ENCODE measurements at regions not wholly inside any gene's neighbourhood (a gene's known extent, or its start where the extent isn't known, plus 50 kb on each side); places are given as distances from the start of the nearest gene placed in this dataset.
A peak's percentile ranks its signal among the peaks of the same experiment; 100 is the strongest.

DNA sequence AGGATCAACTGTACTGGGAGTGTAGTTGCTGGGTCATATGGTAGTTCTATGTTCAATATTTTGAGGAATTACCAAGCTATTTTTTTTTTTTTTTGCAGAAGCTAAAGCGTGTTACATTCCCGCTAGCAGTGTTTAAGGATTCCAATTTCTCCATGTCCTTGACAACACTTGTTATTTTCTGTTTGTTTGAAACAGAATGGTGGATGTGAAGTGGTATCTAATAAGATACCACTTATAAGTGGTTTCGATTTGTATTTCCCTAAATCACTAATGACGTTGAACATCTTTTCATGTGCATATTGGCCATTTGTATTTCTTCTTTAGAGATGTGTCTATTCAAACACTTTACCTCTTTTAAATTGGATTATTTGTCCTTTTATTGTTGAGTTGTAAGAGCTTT lies 112.2 kb downstream of the DISP1 start:
- DNase-seq (ENCODE audit: low spot score), result no peak
- Histone ChIP-seq H3K36me3 (no peaks in the 10 kb centered on the region), H3K27ac (no peak overlapping the region), H3K27me3 (no peaks in the 10 kb centered on the region), H3K4me1 (peaks cover 0 to 42% of the 10 kb centered on the region in 2 donors), H3K4me3 (no peak overlapping the region), H3K9me3 (no peaks in the 10 kb centered on the region)
- no peak for TF ChIP-seq CTCF (IDR thresholded peaks at IDR 0.05)

DNA sequence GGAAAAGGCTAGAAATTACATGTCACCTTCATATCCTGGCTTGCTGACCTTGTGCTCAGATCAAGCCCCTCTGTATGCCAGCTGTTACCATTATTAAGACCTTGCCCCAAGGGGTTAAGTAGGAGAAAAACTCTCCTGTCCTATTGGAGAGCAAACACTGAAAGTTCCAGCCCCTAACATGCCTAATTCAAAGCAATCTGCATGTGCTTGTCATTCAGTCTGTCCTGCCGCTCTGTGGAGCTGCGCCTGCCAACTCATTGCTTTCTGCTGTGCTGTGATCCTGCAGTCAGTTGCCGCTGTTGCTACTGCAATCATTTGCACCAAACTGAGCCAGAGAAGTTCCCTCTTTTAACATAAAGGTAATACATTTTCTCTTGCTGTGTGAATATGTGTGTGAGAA lies 113.4 kb downstream of the DISP1 start:
- H3K27ac ChIP-seq, result peak overlapping the region in 1 of 2 donors; percentile 17
- no peaks in the 10 kb centered on the region for H3K9me3 ChIP-seq
- DNase-seq (ENCODE audit: low spot score), result peak; percentile 66
- TF ChIP-seq CTCF (IDR thresholded peaks at IDR 0.05), result peak in 1 of 2 donors; percentile 47
- H3K27me3 ChIP-seq, result no peaks in the 10 kb centered on the region
- peak overlapping the region; percentile 24 to 36 for H3K4me3 ChIP-seq
- H3K4me1 ChIP-seq, result peaks cover 0 to 42% of the 10 kb centered on the region in 2 donors
- no peaks in the 10 kb centered on the region for H3K36me3 ChIP-seq

- Histone ChIP-seq H3K4me1 (peaks cover 0 to 27% of the 10 kb centered on the region in 2 donors), H3K4me3 (no peak overlapping the region), H3K27me3 (no peaks in the 10 kb centered on the region), H3K27ac (no peak overlapping the region), H3K9me3 (no peaks in the 10 kb centered on the region), H3K36me3 (no peaks in the 10 kb centered on the region)
- DNase-seq (ENCODE audit: low spot score), result no peak
- TF ChIP-seq CTCF (IDR thresholded peaks at IDR 0.05), result no peak
Measured at GRCh38 chr1:222930070-222930469, 115.2 kb downstream of the DISP1 start.

- no peaks in the 10 kb centered on the region for H3K9me3 ChIP-seq
- no peak for DNase-seq (ENCODE audit: low spot score)
- no peak for TF ChIP-seq CTCF (IDR thresholded peaks at IDR 0.05)
- H3K36me3 ChIP-seq, result no peaks in the 10 kb centered on the region
- H3K27ac ChIP-seq, result no peak overlapping the region
- peaks cover 0 to 27% of the 10 kb centered on the region in 2 donors for H3K4me1 ChIP-seq
- H3K4me3 ChIP-seq, result no peak overlapping the region
- H3K27me3 ChIP-seq, result no peaks in the 10 kb centered on the region
Measured at GRCh38 chr1:222931023-222931422, 116.2 kb downstream of the DISP1 start.

DNA sequence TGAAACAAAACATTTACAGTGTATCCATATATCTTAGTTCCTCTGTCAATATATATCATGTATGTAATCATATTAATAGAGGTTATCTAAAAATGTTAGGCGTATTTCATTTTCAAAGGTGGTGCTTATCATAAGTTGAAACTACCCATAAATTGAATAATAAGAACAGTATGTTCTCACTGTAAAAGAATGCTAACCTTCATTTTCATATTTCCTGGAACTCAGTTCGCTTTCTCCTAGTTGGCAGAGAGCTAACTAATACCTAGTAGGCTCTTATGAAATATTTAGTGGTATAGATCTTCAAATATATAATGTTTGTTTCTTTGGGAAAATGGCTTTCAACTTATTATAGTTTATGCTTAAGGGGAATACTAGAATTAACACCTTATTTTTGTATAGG lies 118.4 kb downstream of the DISP1 start:
- Histone ChIP-seq H3K9me3 (no peaks in the 10 kb centered on the region), H3K27ac (no peak overlapping the region), H3K27me3 (no peaks in the 10 kb centered on the region), H3K4me1 (peaks cover 0 to 19% of the 10 kb centered on the region in 2 donors), H3K36me3 (no peaks in the 10 kb centered on the region), H3K4me3 (no peak overlapping the region)
- no peak for TF ChIP-seq CTCF (IDR thresholded peaks at IDR 0.05)
- DNase-seq (ENCODE audit: low spot score), result no peak

DNA sequence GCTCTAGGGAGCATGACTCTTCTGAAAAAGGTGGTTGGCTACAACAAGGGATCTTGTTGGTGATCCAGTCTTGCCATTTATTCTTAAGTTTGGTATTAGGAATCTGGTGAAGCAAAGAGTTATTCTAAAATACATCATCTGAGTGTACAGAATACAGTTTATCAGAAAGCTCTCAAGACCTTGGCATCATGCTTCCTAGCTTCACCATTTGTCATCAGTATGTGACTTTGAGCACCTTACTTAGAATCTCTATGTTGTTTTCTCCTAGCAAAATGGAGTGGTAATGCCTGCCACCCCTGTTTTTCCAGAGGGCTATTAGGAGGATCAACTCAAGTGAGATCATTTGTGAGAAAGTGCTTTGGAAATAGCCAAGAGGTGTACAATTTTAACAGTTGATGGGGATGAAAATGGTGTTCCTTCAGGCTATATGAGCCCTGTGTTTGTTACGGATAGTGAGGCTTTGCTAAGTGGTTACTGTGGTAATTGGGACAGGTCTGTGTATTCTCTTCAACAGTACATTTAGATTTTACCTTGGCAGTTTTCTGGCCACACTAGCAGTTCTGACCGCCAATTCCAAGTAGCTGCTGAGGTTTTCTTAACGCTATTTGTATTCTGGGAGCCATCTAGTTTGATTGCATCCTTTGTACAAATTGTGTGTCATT lies 120.5 kb downstream of the DISP1 start:
- no peaks in the 10 kb centered on the region for H3K9me3 ChIP-seq
- H3K4me3 ChIP-seq, result no peak overlapping the region
- peaks cover 0 to 11% of the 10 kb centered on the region in 2 donors for H3K4me1 ChIP-seq
- TF ChIP-seq CTCF (IDR thresholded peaks at IDR 0.05), result no peak
- no peak overlapping the region for H3K27ac ChIP-seq
- DNase-seq (ENCODE audit: low spot score), result no peak
- H3K27me3 ChIP-seq, result no peaks in the 10 kb centered on the region
- no peaks in the 10 kb centered on the region for H3K36me3 ChIP-seq
